ENCODE measurements at regions not wholly inside any gene's neighbourhood (a gene's known extent, or its start where the extent isn't known, plus 50 kb on each side); places are given as distances from the start of the nearest gene placed in this dataset.
"Not testable (repeated sequence)": the region's sequence is repeated elsewhere in the genome, so short reads cannot be mapped to it uniquely, and the experiment has no call there.

- no peak for DNase-seq
These were observed 392.4 kb downstream of the ZNF516 start for GRCh38 chr18:76102626-76103025.

DNA sequence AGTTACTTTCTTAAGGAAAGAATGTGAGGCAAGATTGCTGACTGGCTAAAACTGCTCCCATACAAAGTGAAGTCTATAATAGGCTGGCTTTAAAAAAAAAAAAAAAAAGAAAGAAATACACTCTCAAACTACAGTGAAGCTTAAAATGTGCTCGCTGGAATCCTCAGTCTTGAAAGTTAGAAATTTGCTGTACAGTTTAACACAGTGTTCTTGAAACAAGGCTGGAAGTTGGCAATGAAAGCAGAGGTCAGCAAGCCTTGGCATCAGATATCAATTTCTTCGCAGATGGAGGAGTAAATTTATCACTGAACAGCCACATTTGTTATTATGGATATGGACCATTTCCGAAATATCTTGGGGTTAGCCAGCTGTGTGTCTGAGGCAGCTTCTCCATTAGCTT is 392.9 kb downstream of the ZNF516 start:
- DNase-seq = no peak

DNA sequence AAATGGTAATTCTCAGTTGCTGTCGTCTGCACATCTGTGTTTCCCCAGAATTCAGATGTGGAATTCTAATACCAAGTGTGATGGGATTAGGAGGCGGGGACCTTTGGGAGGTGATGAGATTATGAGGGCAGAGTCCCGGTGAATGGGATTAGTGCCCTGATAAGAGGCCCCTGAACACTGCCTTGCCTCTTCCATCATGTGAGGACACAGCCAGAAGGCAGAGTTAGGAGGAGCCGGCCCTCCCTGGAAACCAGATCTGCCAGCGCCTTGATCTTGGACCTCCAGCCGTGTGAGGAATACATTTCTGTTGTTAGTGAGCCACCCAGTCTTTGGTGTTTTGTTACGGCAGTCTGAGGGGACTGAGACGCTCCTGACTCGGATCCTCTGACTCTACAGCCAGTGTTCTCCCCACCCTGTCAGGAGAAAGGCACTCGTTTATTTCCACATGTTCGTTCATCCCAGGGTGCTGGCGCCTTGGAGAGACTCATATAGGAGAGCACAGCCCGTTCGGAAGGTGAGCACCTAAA is 395.0 kb downstream of the ZNF516 start:
- no peak for DNase-seq

DNA sequence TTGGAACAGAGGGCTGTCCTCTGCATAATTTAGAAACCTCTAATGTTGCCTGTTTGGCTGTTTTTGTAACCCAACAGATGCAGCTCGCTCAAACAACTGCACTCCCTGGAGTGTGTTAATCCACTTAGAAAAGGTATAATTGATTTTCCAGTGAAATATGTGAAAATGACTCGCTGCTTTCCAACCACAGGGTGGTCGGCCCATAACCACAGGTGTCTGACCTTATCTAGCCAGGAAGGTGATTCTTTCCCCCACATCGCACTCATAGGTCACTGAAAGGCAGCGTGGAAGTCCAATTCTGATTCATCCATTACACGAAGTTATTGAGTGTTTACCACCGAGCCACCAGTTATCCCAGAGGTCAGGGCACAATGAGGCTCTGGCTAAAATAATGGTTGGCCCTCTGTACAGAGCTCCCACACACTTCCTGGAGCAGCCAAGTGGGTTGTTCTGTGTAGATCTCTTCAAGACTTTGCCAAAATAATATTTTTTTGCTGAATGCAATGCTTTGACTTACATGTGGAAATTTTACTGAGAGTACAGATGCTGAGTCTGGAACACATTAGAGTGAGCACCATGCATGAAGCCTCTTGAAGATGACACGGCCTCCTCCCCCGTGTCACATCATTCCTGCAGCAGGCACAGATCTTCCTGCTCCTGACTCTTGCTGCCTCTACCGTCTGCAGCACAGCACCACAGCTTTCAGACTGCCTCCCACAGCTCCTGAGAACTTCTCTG is 396.2 kb downstream of the ZNF516 start:
- DNase-seq = no peak

DNA sequence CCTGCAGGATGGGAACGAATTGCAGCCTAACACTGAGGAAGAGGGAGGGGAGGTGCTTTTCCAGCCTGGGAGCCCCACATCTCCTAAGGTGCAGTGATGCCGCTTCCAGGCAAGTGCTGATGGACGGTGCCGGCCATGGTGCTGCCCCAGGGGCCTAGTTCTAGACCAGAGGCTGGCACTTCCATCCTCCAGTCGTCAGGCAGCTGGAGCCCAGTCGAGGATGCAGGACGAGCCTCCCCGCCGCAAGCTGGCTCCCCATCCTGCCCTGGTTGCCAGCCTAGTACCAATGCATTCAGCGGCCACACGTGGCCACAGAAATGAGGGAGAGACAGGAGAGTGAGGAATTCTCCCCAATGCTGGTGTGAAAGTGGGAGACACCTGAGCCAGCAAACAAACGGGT is 413.5 kb downstream of the ZNF516 start:
- no peak for DNase-seq

- DNase-seq = no peak
These were observed 414.6 kb downstream of the ZNF516 start for GRCh38 chr18:76080430-76080829.

DNA sequence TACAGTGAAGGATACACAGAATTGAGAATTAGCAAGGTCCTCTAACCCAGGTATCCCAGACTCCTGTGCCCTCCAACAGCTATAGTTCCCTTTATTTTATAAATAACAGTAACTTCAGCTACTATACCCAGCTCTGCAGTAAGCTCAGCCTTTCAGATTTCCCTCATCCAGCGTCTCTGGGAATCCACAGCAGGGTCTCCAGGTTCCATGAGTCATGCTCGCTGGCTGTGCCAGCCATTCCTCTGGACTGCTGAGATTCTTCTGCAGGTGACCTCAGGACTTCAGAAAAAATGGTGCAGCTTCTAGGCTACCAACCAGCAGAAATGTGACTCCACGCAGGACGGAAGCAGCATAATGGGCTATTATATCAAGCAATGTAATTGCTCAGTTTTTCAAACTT is 419.3 kb downstream of the ZNF516 start:
- DNase-seq = no peak

DNA sequence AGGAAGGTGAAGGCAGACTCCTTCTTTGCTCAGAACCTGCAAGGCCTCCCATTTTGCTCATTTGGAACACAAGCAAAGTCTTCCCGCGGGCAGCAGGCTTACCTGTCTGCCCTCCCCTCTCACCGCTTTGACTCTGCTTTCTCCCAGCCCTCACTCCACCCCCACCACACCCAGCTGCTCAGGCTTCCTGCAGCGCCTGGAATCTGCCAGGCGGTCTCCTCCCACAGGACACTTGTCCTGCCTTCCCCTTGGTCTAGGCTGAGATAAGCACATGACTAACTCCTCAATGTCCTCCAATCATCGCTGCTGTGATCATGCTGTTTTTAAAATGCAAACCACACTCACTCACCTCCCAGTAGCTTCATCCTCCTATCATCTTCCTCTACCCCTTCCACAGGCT is 430.0 kb downstream of the ZNF516 start:
- DNase-seq = no peak

DNA sequence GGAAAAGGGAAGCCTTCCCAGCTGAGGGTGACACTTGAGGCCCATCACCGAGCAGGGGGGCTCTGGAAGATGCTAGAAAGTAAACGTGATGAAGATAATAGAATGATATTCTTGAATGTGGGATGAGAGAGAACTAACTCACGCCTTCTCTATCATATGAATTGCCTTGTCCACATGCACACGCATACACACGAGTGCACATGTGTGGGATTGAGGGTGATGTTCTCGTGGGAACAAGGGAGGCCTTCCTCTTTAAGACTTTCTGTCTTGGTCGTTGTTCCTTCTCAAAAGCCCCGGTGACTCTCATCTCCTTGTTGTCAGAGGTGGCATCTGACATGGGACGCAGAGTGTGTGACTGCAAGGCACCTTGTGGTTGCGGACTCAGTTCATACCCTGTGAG is 436.9 kb downstream of the ZNF516 start:
- DNase-seq = no peak

- DNase-seq = no peak
These were observed 437.7 kb downstream of the ZNF516 start for GRCh38 chr18:76057386-76057785.

GRCh38 chr18:76056471-76057110 is 438.5 kb downstream of the ZNF516 start:
- DNase-seq = peak; percentile 10

DNA sequence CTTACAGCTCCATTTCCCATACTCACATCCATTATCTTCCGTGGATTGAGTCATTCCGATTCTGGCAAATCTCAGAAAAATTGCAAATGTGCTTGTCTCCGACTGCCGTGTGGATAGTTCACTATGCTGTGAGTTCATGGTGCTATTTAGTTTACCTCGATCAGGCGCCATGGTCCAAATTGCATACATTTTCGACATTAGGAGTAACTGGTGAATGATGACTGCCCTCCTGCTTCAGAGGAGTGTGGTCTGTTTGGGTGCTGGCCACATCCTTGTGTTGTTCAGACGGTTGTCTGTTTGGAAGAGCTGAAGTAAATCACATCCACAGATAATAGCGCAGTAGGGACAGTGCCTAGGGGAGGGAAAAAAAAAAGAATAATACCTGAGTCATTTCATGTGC is 439.5 kb downstream of the ZNF516 start:
- DNase-seq = no peak

DNA sequence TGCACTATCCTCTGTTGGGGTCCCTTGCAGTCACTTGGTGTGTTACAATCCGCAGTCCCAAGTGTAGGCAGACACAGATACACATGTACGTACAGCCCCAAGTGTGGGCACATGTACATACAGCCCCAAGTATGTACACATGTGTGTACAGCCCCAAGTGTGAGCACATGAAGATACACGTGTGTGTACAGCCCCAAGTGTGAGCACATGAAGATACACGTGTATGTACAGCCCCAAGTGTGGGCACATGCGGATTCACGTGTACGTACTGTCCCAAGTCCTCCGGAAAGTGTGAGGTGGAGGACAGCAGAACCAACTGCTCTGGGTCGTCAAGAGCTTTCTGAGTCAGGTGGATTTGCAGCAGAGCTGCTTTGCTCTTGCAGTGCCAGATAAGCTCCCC is 440.0 kb downstream of the ZNF516 start:
- DNase-seq = no peak

GRCh38 chr18:76054156-76054555 is 440.9 kb downstream of the ZNF516 start:
- no peak for DNase-seq

GRCh38 chr18:76053551-76053950 is 441.5 kb downstream of the ZNF516 start:
- no peak for DNase-seq

GRCh38 chr18:76052227-76052595 is 442.8 kb downstream of the ZNF516 start:
- DNase-seq = no peak

GRCh38 chr18:76051396-76052226 is 443.4 kb downstream of the ZNF516 start:
- no peak for DNase-seq

GRCh38 chr18:76046221-76046620 is 448.8 kb downstream of the ZNF516 start:
- no peak for DNase-seq

DNA sequence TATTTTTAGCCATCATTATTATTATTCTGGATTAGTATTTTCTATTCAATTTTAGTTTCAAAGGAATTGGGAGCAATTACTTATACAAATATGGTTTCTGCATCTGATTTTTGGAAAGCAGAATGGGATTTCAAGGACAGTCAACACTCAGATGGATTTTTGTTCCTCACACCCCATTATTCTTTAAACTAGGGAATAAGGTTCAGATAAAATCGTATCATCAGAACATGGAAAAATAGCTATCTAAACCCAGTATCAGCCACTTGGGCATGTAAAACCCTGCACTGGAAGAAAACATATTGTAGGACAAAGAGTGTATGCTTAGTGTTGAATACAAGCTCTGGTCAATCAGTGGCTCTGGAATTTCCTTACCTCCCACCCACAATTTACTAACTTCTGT is 452.5 kb downstream of the ZNF516 start:
- no peak for DNase-seq

- DNase-seq = no peak
These were observed 476.8 kb downstream of the ZNF516 start for GRCh38 chr18:76018210-76018609.

DNA sequence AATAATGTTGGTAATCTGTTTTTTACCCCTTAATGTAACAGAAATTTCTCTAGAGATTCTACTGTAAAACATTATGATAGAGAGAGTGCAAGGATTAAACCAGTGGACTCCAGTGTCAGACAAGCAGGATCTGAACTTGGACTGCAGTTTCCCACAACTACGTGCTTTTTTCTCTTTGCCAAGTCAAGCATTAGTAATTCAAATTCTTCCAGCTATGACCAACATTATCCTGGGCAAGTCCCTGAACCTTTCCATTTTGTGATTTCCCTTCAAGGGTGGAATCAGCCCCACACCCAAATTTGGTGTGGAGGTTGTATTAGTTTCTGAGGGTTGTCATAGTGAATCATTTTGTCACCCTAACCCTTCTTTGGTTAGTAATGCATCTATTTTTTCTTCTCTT is 482.0 kb downstream of the ZNF516 start:
- no peak for DNase-seq

GRCh38 chr18:76005632-76006208 is 489.3 kb downstream of the ZNF516 start:
- DNase-seq = no peak

- not testable (repeated sequence) for DNase-seq
These were observed 507.1 kb downstream of the ZNF516 start for GRCh38 chr18:75987913-75988312.
